HG02884 (cell line): ENCODE measurements at regions not wholly inside any gene's neighbourhood (a gene's known extent, or its start where the extent isn't known, plus 50 kb on each side); places are given as distances from the start of the nearest gene placed in this dataset.
"Not testable (repeated sequence)": the region's sequence is repeated elsewhere in the genome, so short reads cannot be mapped to it uniquely, and the experiment has no call there.

Experiments
- ATAC-seq: cut with Tn5 transposase; IDR thresholded peaks from one replicate; pipeline ENCODE4 v1.9.1; 2021; ENCODE audit warnings: mild to moderate bottlenecking, moderate library complexity; ENCODE audit not compliant: unreplicated experiment

DNA sequence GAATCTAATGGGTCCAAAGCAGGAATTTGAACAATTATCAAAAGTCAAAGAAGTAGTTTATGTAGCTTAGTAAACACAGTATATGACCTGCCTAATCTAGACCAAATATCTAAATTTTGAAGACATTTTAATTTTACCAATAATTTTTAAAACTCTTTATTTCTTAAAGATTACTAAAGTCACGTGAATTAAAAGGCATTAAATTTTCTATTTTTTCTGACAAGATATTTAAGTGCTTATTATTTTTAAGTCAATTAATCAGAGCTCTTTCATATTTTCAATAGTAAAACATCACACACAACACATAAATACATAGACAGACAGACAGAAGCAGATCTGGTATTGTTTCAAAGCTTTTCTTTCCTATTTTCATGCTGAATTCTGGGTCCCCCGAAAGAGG is 89.5 kb downstream of the ZNF467 start:
- no peak for ATAC-seq

- ATAC-seq, result no peak
Measured at GRCh38 chr7:149683181-149683580, 90.2 kb downstream of the ZNF467 start.

DNA sequence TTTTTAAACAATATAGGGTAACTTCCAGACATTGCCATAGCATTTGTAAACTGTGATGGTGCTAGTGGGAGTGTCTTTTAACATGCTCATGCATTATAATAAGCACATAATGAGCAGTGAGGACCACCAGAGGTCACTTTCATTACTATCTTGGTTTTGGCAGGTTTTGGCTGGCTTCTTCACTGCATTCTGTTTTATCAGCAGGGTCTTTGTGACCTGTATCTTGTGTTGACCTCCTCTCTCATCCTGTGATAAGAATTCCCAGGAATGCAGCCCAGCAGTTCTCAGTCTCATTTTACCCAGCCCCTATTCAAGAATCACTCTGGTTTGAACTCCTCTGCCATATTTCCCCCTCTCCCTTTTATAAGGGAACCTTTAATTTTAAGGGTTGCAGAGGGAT is 91.3 kb downstream of the ZNF467 start:
- ATAC-seq, result no peak

- no peak for ATAC-seq
Measured at GRCh38 chr7:149681274-149681673, 92.1 kb downstream of the ZNF467 start.

- ATAC-seq, result no peak
Measured at GRCh38 chr7:149680331-149681025, 92.9 kb downstream of the ZNF467 start.

DNA sequence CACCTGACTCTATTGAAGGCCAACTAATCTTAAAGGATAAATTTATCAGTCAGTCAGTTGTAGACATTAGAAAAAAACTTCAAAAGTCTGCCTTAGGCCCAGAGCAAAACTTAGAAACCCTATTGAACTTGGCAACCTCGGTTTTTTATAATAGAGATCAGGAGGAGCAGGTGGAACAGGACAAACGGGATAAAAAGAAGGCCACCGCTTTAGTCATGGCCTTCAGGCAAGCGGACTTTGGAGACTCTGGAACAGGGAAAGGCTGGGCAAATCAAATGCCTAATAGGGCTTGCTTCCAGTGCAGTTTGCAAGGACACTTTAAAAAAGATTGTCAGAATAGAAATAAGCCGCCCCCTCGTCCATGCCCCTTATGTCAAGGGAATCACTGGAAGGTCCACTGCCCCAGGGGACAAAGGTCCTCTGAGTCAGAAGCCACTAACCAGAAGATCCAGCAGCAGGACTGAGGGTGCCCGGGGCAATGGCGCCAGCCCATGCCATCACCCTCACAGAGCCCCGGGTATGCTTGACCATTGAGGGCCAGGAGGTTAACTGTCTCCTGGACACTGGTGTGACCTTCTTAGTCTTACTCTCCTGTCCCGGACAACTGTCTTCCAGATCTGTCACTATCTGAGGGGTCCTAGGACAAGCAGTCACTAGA is 98.5 kb downstream of the ZNF467 start:
- ATAC-seq, result not testable (repeated sequence)

DNA sequence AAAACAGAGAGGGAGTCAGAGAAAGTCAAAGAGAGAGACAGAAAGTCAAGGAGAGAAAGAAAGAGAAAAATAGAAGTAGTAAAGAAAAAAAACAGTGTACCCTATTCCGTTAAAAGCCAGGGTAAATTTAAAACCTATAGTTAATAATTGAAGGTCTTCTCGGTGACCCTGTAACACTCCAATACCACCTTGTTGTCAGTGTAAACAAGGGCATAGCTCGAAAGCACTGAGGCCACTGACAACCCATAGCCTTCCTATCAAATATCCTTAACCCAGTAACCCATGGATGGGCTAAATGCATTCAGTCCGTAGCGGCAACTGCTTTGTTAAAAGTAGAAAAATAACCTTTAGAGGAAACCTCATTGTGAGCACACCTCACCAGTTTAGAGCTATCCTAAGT is 100.4 kb downstream of the ZNF467 start:
- no peak for ATAC-seq

DNA sequence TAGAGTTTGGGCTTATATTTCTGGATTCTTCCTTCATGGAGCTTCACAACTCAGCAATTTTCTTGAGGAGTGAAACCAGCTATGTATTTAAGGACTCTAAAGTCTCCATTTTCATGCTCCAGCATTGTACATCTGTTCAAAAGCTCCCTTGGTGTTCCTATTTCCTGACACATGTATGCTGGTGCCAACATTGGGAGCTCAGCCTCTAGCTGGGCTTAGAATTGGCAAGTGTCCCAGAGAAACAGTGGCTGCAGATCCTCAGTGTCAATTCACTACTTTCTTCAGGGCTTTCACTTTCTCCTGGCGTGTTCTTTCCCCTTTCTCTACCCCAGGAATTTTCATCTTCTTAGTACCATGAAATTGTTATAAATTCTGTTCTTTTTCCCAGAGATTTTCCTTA is 103.1 kb downstream of the ZNF467 start:
- ATAC-seq, result no peak

DNA sequence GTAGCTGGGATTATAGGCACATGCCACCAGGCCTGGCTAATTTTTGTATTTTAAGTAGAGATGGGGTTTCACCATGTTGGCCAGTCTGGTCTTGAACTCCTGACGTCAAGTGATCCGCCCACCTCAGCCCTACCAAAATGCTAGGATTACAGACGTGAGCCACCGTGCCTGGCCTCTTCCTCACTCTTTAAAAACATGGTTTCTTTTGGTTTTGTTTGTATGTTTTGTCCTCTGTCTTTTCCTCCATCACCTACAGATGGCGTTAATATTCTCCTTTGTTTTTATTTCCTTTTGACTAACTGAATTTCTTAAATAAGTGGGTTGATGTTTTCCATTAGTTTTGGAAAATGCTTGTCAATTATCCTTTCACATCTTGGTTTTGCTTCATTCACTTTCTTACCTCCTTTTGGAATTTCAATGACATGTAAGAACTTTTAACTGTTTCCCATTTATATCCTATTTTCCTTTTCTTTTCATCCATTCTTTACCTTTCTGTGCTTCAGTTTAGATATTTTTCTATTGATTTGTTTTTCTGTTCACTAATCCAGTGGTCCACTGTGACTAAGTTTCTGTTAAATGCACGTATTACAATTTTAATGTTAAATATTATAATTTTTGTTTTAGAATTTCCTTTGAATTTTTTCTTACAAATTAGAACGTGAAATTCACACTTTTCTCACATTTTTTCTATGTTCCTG is 104.1 kb downstream of the ZNF467 start:
- no peak for ATAC-seq

DNA sequence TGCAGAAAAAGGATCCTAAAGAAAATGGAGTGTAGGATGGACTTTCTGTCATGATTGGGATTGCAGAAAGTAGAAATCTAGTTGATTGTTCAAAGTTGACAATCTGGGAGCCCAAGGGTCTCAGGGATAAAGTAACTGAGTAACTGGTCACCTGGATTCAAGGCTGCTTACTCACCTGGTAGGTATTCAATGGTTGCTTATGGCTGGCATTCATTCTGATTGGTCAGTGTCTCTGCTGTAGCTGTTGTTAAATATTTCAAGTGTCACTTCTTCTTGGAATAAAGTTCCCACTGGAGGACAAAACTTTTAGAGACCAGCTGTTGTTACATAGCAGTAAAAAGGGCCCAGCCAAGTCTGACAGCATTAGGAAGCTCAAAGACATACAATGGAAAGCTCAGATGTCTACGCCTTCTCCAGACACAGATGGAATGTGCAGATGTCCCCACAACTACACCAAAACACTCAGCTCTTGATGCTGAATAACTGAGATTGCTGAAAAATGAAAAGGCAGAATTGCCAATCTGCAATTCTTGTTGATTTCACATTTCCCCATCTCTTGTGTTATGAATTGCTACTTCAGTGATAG is 106.9 kb downstream of the ZNF467 start:
- no peak for ATAC-seq

- not testable (repeated sequence) for ATAC-seq
Measured at GRCh38 chr7:149665618-149666017, 107.8 kb downstream of the ZNF467 start.

- no peak for ATAC-seq
Measured at GRCh38 chr7:149664666-149665065, 108.7 kb downstream of the ZNF467 start.

DNA sequence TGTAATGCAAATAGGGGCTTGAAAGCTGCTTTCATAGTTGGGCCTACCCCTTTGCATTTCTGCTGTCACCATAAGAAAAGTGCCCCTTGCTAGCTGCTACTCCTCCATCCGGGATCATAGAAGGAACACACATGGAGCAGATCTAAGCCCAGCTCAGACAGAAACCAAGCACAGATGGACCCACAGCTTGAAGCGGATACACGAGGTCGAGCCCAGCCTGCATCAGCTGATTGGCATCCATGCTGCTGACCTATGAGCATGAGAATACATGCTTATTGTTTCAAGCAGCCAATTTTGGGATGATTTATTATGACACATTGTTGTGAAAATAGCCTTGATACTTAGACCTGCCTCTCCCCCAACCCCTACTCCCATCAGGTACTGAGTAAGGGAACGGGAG is 109.2 kb downstream of the ZNF467 start:
- ATAC-seq, result no peak

GRCh38 chr7:149662591-149663095 is 110.7 kb downstream of the ZNF467 start:
- ATAC-seq, result peak; percentile 97

DNA sequence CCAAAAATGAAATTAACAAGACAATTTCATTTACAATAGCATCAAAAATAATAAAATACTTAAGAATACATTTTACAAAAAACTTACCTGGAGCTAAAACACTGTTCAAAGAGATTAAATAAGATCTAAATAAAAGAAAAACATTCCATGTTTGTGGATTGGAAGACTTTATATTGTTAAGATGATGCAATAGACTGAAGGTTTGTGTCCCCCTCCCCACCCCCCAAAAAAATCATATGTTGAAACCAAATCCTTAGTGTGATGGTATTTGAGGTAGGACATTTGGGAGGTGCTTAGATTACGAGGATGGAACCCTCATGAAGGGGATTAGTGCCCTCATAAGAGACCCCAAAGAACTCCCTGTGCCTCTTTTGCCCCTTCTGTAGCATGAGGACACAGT is 117.6 kb downstream of the ZNF467 start:
- no peak for ATAC-seq

DNA sequence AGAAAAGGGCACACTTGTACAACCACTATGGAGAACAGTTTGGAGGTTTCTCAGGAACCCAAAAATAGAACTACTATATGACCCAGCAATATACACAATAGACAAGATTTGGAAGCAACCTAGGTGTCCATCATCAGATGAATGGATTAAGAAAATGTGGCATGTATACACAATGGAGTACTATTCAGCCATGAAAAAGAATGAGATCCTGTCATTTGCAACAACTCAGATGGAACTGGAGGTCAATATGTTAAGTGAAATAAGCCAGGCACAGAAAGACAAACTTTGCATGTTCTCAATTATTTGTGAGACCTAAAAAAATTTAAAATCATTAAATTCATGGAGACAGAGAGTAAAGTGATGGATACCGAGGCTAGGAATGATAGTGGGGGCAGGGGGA is 118.8 kb downstream of the ZNF467 start:
- ATAC-seq, result no peak

GRCh38 chr7:149650190-149650589 is 123.2 kb downstream of the ZNF467 start:
- ATAC-seq, result not testable (repeated sequence)

GRCh38 chr7:149644754-149645153 is 128.6 kb downstream of the ZNF467 start:
- ATAC-seq, result no peak

GRCh38 chr7:149642589-149642988 is 130.8 kb downstream of the ZNF467 start:
- ATAC-seq, result no peak

DNA sequence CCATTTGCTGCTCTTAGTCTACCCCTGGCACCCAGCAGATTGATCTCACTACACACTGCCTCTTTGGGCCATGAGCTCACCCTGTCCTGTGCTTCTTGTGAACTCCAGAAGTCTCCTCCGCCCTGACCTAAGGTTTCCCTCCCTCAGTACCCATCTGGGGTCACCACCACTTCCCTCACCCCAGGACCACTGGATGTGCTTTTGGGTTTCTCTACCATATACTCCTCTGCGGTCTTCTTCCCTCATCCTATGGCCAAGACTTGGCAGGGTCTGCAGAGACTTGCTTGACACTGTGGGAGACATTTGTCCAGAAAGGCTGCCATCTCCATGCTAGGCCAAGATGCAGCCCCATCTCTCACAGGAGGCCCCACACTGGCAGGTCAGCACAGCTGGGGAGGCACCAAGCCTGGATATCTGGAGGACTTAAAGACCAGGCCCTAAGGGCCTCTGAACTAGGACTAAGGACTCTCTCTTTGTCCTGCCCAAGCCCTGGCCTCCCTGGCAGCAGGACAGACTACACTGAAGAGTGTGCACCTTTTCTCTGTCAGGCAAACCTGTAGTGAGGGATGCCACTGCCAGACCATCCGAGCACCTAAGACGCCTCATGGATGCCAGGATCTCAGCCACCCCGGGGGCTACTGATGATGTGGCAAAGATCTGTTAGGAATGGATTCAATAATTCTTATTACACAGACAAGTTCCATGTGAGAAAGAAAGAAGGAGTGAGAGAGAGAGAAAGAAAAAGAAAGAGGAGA is 134.6 kb downstream of the ZNF467 start:
- ATAC-seq, result no peak
